K562 (cell line): ENCODE measurements at regions not wholly inside any gene's neighbourhood (a gene's known extent, or its start where the extent isn't known, plus 50 kb on each side); places are given as distances from the start of the nearest gene placed in this dataset.

Experiments used
- ATAC-seq: fragments of 200-7000 bp; cut with Tn5 transposase; 3 replicates; pipeline ENCODE4 v1.9.1; 2020; ENCODE audit warnings: moderate library complexity
- BruUV-seq: library from RNA; stranded (reverse); fragments of 400-500 nt; replicated peaks from 2 replicates; lab custom pipeline; 2021; lab: Mats Ljungman, UMichigan
- CTCF ChIA-PET: fragments of 300-600 bp; formaldehyde crosslinking; extraction: SDS; loops from one replicate; lab custom pipeline; 2021; ENCODE audit warnings: low intra/inter-chr PET ratio; lab: Yijun Ruan, JAX
- POLR2A ChIA-PET: fragments of 300-600, 350-650 bp; sonication (Branson Sonifier 250); formaldehyde crosslinking; extraction: SDS; loops from one replicate; lab custom pipeline; 2021; ENCODE audit warnings: antibody characterized with exemption, inconsistent platforms; lab: Yijun Ruan, JAX
- DNase-seq, 4 experiments: peaks; one replicate each; pipeline versions ENCODE4 v3.0.0 to v3.0.0-alpha.2; 2011 to 2018; ENCODE audit warnings: low spot score in 3 of 4, mixed read lengths in 3 of 4; ENCODE audit errors: extremely low read depth in 1 of 4
- FAIRE-seq: peaks from 2 replicates; lab custom pipeline; 2011; peaks lifted over from hg19 to GRCh38; lab: Jason Lieb, UNC
- H2AFZ ChIP-seq: 2 replicates; pipeline ENCODE4 v1.6.0; 2011; ENCODE audit warnings: low read depth, low read length, control low read depth, inconsistent platforms
- H3K27ac ChIP-seq: fragments of 200-600 bp; 3 replicates; pipeline ENCODE4 v1.8.0; 2011; ENCODE audit warnings: low read depth, mild to moderate bottlenecking, control low read depth, inconsistent platforms, low read length, moderate library complexity, mixed read lengths; ENCODE audit errors: extremely low read depth
- H3K27me3 ChIP-seq, 2 experiments: fragments of 300-600 bp in 1 of 2; 2 replicates in 1 of 2; 3 replicates in 1 of 2; pipeline versions ENCODE4 v1.6.0 to v1.8.0; 2011; ENCODE audit warnings: inconsistent platforms in 2 of 2, low read length in 2 of 2, mild to moderate bottlenecking in 1 of 2, mixed read lengths in 1 of 2, moderate library complexity in 1 of 2; ENCODE audit not compliant: control insufficient read depth in 2 of 2, insufficient read depth in 2 of 2
- H3K36me3 ChIP-seq: fragments of 300-600 bp; 3 replicates; pipeline ENCODE4 v1.8.0; 2011; ENCODE audit warnings: mild to moderate bottlenecking, low read length, inconsistent platforms; ENCODE audit not compliant: control insufficient read depth, insufficient read depth
- H3K4me1 ChIP-seq, 2 experiments: fragments of 200-600 bp in 1 of 2; replicated peaks in 1 of 2; 2 replicates in 1 of 2; 3 replicates in 1 of 2; pipeline versions ENCODE4 v1.5.1 to v1.8.0; 2011; ENCODE audit warnings: inconsistent platforms in 2 of 2, low read length in 2 of 2, mild to moderate bottlenecking in 1 of 2, mixed read lengths in 1 of 2, moderate library complexity in 1 of 2; ENCODE audit not compliant: control insufficient read depth in 2 of 2, insufficient read depth in 2 of 2
- H3K4me2 ChIP-seq: 2 replicates; pipeline ENCODE4 v1.6.1; 2011; ENCODE audit warnings: low read length, control low read depth, inconsistent platforms, mixed read lengths; ENCODE audit not compliant: insufficient read depth
- H3K4me3 ChIP-seq: fragments of 200-600 bp; sonication (generic), shearing (Covaris generic); 2 replicates; pipeline ENCODE4 v1.5.1; 2016; ENCODE audit warnings: control low read depth, inconsistent platforms
- H3K79me2 ChIP-seq: fragments of 200-600 bp; 3 replicates; pipeline ENCODE4 v1.8.0; 2011; ENCODE audit warnings: low read length, inconsistent platforms; ENCODE audit not compliant: control insufficient read depth, insufficient read depth
- H3K9ac ChIP-seq, 2 experiments: 2 replicates each; pipeline versions ENCODE4 v1.6.0 to v1.6.1; 2011; ENCODE audit warnings: low read depth in 2 of 2, low read length in 2 of 2, control low read depth in 1 of 2, inconsistent platforms in 1 of 2, mild to moderate bottlenecking in 1 of 2, mixed read lengths in 1 of 2; ENCODE audit not compliant: insufficient read depth in 1 of 2
- H3K9me1 ChIP-seq: one replicate; pipeline ENCODE4 v1.6.0; 2011; ENCODE audit warnings: inconsistent platforms, mild to moderate bottlenecking, low read length, moderate library complexity; ENCODE audit not compliant: control insufficient read depth, insufficient read depth
- H3K9me3 ChIP-seq: replicated peaks from 2 replicates; pipeline ENCODE4 v1.5.1; 2011; ENCODE audit warnings: low read depth, low read length, inconsistent platforms; ENCODE audit not compliant: control insufficient read depth, insufficient read depth
- H4K20me1 ChIP-seq: replicated peaks from 2 replicates; pipeline ENCODE4 v1.6.1; 2011; ENCODE audit warnings: low read length, inconsistent platforms, mixed read lengths; ENCODE audit not compliant: control insufficient read depth, insufficient read depth
- CREM ChIP-seq: IDR thresholded peaks from 2 replicates; pipeline ENCODE4 v1.6.1; 2014; ENCODE audit warnings: antibody characterized with exemption, low read depth
- ETV6 ChIP-seq, 3 experiments: fragments of 150-350 bp in 1 of 3; sonication (generic) in 1 of 3; formaldehyde crosslinking in 1 of 3; IDR thresholded peaks; 2 replicates each; pipeline versions ENCODE4 v1.6.1 to v1.8.0; 2014 to 2022; ENCODE audit warnings: borderline replicate concordance in 2 of 3, low read depth in 2 of 3, antibody characterized with exemption in 1 of 3, low read length in 1 of 3, mild to moderate bottlenecking in 1 of 3, missing genetic modification reagents in 1 of 3
- FOXA1 ChIP-seq: fragments of 450-650 bp; IDR thresholded peaks from 2 replicates; pipeline ENCODE4 v1.6.1; 2016; ENCODE audit warnings: mild to moderate bottlenecking, borderline replicate concordance
- HSF4 ChIP-seq: fragments of 250-450 bp; sonication (Bioruptor Pico); IDR thresholded peaks from 2 replicates; pipeline ENCODE4 v2.1.2; 2022; ENCODE audit warnings: mild to moderate bottlenecking, moderate library complexity, borderline replicate concordance
- LEF1 ChIP-seq: fragments of 450-650 bp; IDR thresholded peaks from 2 replicates; pipeline ENCODE4 v1.6.1; 2016; ENCODE audit warnings: mild to moderate bottlenecking
- MEF2A ChIP-seq: IDR thresholded peaks from 2 replicates; pipeline ENCODE4 v1.6.1; 2011; ENCODE audit warnings: low read depth, mild to moderate bottlenecking, low read length, moderate library complexity; ENCODE audit not compliant: control insufficient read depth
- PURB ChIP-seq: sonication (generic); formaldehyde crosslinking; IDR thresholded peaks from 2 replicates; pipeline ENCODE4 v1.9.0; 2021; ENCODE audit warnings: low read depth, mild to moderate bottlenecking, missing genetic modification reagents
- SPI1 ChIP-seq: IDR thresholded peaks from 2 replicates; pipeline ENCODE4 v1.6.1; 2011; ENCODE audit warnings: low read depth, low read length, control low read depth, borderline replicate concordance
- SRSF9 ChIP-seq: fragments of 200-400 bp; formaldehyde crosslinking; IDR thresholded peaks from 2 replicates; pipeline ENCODE4 v1.6.1; 2017; ENCODE audit warnings: low read depth, low read length, borderline replicate concordance
- ZNF134 ChIP-seq: fragments of 250-450 bp; sonication (Bioruptor Pico); conservative IDR thresholded peaks from 2 replicates; pipeline ENCODE4 v1.4.0; 2020
- ZNF197 ChIP-seq: fragments of 200-800 bp; sonication (Bioruptor generic); IDR thresholded peaks from 2 replicates; pipeline ENCODE4 v1.6.1; 2016; ENCODE audit warnings: low read depth, missing genetic modification characterization, missing compliant biosample characterization
- ZNF24 ChIP-seq: fragments of 450-650 bp; IDR thresholded peaks from 2 replicates; pipeline ENCODE4 v1.6.1; 2016
- ZNF57 ChIP-seq: fragments of 450-650 bp; formaldehyde crosslinking; IDR thresholded peaks from 2 replicates; pipeline ENCODE4 v1.4.0; 2020; ENCODE audit warnings: mild to moderate bottlenecking, moderate library complexity
- ZNF75A ChIP-seq: fragments of 450-650 bp; formaldehyde crosslinking; IDR thresholded peaks from 2 replicates; pipeline ENCODE4 v1.4.0; 2020; ENCODE audit warnings: mild to moderate bottlenecking
- ZNF79 ChIP-seq: fragments of 250-450 bp; sonication (Bioruptor Pico); IDR thresholded peaks from 2 replicates; pipeline ENCODE4 v1.4.0; 2020; ENCODE audit warnings: low read depth, mild to moderate bottlenecking, moderate library complexity
- WGBS: fragments of 100-300 bp; shearing (Covaris generic); methylation state at CpG from one replicate; pipeline ENCODE4 v1.1.6; 2016; ENCODE audit warnings: low coverage, mixed read lengths; ENCODE audit not compliant: insufficient coverage; ENCODE audit errors: missing lambda C conversion rate; 5-methylcytosine and 5-hydroxymethylcytosine counted together
- in situ Hi-C: fragments of 300-500 bp; cut with MboI; formaldehyde crosslinking; loops from 4 replicates; pipeline ENCODE4 v1.15.0; 2018; ENCODE audit warnings: inconsistent platforms, mixed read lengths
- intact Hi-C: fragments of 100-400 bp; cut with micrococcal nuclease; formaldehyde crosslinking; loops from 2 replicates; pipeline ENCODE4 v1.14.2; 2022
- TF ChIP-seq, protein P1 (sequence below), 3 experiments: fragments of 200-800 bp in 1 of 3; sonication (Bioruptor generic) in 1 of 3; sonication (generic) in 1 of 3; formaldehyde crosslinking in 1 of 3; IDR thresholded peaks; 2 replicates each; pipeline versions ENCODE4 v1.6.1 to v1.8.0; 2016 to 2022; ENCODE audit warnings: mild to moderate bottlenecking in 2 of 3, missing compliant biosample characterization in 2 of 3, missing genetic modification characterization in 2 of 3, missing genetic modification reagents in 1 of 3
- TF ChIP-seq, protein P2 (sequence below): fragments of 250-450 bp; sonication (Bioruptor Pico); IDR thresholded peaks from 2 replicates; pipeline ENCODE4 v1.8.0; 2021; ENCODE audit warnings: moderate library complexity, mild to moderate bottlenecking, inconsistent platforms
- TF ChIP-seq, protein P3 (sequence below): fragments of 250-450 bp; sonication (Bioruptor Pico); IDR thresholded peaks from 2 replicates; pipeline ENCODE4 v1.4.0; 2020; ENCODE audit warnings: mild to moderate bottlenecking, moderate library complexity

DNA sequence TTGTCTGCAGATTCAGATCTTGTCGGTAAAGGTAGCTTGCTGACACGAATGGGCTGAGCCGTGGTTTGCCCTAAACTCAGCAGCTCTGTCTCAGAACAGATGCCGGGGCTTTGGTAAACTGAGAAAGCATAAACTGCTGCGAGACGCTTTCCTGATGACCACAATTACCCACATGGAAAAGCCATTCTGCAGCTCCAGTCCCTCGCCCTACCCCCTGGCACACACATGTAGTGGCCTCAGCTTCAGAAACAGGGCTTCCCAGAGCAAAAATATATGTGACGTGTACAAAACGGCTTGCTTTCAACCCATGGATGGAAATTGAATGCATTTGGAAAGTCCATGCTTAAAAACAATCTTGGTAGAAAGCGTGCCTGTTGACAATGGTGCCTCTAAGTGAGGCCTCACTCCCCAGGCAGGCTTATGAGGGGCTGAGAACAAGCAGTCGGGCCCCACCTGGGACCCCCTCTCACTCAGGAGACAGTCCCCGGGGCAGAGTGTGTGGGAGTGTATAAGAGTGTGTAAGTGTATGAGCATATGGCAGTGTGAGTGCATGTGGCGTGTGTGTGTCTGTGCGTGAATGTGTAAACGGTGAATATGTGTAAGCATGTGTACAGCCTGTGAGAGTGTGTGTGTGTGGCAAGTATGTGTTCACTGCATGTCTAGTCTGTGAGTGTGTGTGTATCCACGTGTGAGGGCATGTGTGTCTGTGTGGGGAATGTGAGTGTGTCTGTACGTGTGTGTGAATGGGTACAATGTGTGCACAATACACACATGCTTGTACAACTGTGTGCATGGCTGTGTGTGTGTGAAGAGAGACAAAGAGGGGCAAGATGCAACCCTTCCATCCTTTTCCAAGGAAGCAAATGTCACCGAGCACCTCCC is 88.2 kb upstream of the SMIM23 start:
- ATAC-seq = no peak
- H3K36me3 ChIP-seq = no peaks in the 10 kb centered on the region
- H4K20me1 ChIP-seq = 0 out of 2 replicates have a peak, but pooled peaks cover 5% of the 10 kb centered on the region
- ChIA-PET CTCF (no interaction called here), POLR2A (interaction anchor here (0.7 kb wide), 2 partner anchors 250 to 544 kb away, joined by 3 read pairs; no protein-coding TSS in a partner anchor)
- DNase-seq = no peak
- H3K9ac ChIP-seq = no peak overlapping the region
- intact Hi-C loops (no loop called here), in situ Hi-C loops (no loop called here)
- H3K27me3 ChIP-seq = peaks cover 15 to 38% of the 10 kb centered on the region in 2 experiments
- no peaks in the 10 kb centered on the region for H3K9me1 ChIP-seq
- no peak for FAIRE-seq
- no peaks in the 10 kb centered on the region for H3K9me3 ChIP-seq
- no TSS peak for BruUV-seq
- no peak overlapping the region for H3K4me2 ChIP-seq
- H2AFZ ChIP-seq = no peak overlapping the region
- H3K27ac ChIP-seq = no peak overlapping the region
- H3K79me2 ChIP-seq = no peaks in the 10 kb centered on the region
- no peak overlapping the region for H3K4me3 ChIP-seq
- 1% methylated on average over 18 of the region's 18 CpGs for WGBS
- H3K4me1 ChIP-seq = no peaks in the 10 kb centered on the region
- TF ChIP-seq HSF4 (CRISPR knock-in tag) (no peak), ZNF134 (CRISPR knock-in tag) (no peak), ZNF197 (CRISPR knock-in tag) (no peak), ZNF57 (CRISPR knock-in tag) (no peak), ZNF79 (no peak), LEF1 (no peak), CREM (no peak), MEF2A (no peak), SPI1 (no peak), ZNF24 (no peak), FOXA1 (no peak), SRSF9 (no peak), ETV6 (IDR thresholded peaks at IDR 0.05; ENCODE audit: borderline replicate concordance in 1 of 2, low read depth in 2 of 2, low read length in 1 of 2) (no peak), ETV6 (CRISPR knock-in tag; IDR thresholded peaks at IDR 0.05; ENCODE audit: borderline replicate concordance) (no peak), ZNF75A (CRISPR knock-in tag) (no peak), PURB (CRISPR knock-in tag) (no peak)
- TF ChIP-seq, protein P1, sequence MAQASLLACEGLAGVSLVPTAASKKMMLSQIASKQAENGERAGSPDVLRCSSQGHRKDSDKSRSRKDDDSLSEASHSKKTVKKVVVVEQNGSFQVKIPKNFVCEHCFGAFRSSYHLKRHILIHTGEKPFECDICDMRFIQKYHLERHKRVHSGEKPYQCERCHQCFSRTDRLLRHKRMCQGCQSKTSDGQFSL (CRISPR knock-in tag; IDR thresholded peaks at IDR 0.05) = no peak
- TF ChIP-seq, protein P1 (tag; IDR thresholded peaks at IDR 0.05) = no peak
- TF ChIP-seq, protein P2, sequence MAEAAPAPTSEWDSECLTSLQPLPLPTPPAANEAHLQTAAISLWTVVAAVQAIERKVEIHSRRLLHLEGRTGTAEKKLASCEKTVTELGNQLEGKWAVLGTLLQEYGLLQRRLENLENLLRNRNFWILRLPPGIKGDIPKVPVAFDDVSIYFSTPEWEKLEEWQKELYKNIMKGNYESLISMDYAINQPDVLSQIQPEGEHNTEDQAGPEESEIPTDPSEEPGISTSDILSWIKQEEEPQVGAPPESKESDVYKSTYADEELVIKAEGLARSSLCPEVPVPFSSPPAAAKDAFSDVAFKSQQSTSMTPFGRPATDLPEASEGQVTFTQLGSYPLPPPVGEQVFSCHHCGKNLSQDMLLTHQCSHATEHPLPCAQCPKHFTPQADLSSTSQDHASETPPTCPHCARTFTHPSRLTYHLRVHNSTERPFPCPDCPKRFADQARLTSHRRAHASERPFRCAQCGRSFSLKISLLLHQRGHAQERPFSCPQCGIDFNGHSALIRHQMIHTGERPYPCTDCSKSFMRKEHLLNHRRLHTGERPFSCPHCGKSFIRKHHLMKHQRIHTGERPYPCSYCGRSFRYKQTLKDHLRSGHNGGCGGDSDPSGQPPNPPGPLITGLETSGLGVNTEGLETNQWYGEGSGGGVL (CRISPR knock-in tag) = no peak
- TF ChIP-seq, protein P3, sequence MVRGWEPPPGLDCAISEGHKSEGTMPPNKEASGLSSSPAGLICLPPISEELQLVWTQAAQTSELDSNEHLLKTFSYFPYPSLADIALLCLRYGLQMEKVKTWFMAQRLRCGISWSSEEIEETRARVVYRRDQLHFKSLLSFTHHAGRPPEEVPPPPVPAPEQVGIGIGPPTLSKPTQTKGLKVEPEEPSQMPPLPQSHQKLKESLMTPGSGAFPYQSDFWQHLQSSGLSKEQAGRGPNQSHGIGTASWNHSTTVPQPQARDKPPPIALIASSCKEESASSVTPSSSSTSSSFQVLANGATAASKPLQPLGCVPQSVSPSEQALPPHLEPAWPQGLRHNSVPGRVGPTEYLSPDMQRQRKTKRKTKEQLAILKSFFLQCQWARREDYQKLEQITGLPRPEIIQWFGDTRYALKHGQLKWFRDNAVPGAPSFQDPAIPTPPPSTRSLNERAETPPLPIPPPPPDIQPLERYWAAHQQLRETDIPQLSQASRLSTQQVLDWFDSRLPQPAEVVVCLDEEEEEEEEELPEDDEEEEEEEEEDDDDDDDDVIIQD (CRISPR knock-in tag) = no peak
